ENCODE measurements at regions not wholly inside any gene's neighbourhood (a gene's known extent, or its start where the extent isn't known, plus 50 kb on each side); places are given as distances from the start of the nearest gene placed in this dataset.

DNA sequence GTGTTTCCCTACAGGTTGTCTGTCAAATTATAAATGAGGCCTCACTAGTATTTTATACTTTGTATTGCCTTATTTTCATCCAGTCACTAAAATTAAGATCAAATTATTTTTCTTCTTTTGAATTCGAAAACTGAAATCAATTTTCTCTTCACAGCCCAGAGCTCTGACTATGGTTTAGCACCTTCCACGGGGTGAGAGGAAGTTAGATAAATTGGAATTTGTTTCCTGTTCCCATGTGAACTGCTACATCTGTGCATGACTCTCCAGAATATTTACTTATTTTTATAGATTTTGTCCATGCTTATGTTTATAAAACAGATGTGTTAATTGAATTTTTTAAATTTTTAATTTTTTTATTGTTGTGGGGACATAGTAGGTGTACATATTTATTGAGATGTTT, 656.5 kb downstream of the IRS1 start:
- POLR2A ChIA-PET: no interaction called here

GRCh38 chr2:226142463-226142862, 657.2 kb downstream of the IRS1 start:
- H3K27ac ChIP-seq (ENCODE audit: low read length): no peak overlapping the region
- no peak for DNase-seq (ENCODE audit: low read depth, low spot score)
- no TSS peak for BruUV-seq (replicated peaks)
- no peaks in the 10 kb centered on the region for H3K27me3 ChIP-seq (ENCODE audit: control insufficient read depth, insufficient read depth, low read length)
- intact Hi-C loops (cut with micrococcal nuclease; ENCODE audit: unreplicated experiment) (no loop called here), in situ Hi-C loops (cut with HindIII; ENCODE audit: low pct_unique_long_range_greater_than_20kb, low sequenced_read_pairs) (no loop called here)
- TF ChIP-seq, protein P1, sequence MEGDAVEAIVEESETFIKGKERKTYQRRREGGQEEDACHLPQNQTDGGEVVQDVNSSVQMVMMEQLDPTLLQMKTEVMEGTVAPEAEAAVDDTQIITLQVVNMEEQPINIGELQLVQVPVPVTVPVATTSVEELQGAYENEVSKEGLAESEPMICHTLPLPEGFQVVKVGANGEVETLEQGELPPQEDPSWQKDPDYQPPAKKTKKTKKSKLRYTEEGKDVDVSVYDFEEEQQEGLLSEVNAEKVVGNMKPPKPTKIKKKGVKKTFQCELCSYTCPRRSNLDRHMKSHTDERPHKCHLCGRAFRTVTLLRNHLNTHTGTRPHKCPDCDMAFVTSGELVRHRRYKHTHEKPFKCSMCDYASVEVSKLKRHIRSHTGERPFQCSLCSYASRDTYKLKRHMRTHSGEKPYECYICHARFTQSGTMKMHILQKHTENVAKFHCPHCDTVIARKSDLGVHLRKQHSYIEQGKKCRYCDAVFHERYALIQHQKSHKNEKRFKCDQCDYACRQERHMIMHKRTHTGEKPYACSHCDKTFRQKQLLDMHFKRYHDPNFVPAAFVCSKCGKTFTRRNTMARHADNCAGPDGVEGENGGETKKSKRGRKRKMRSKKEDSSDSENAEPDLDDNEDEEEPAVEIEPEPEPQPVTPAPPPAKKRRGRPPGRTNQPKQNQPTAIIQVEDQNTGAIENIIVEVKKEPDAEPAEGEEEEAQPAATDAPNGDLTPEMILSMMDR (IDR thresholded peaks at IDR 0.05): no peak
- no peak for TF ChIP-seq POLR2AphosphoS5 (IDR thresholded peaks at IDR 0.05; ENCODE audit: low read depth, low read length)
- TF ChIP-seq SIN3A (IDR thresholded peaks at IDR 0.05; ENCODE audit: borderline replicate concordance, insufficient read depth, low read depth, low read length): no peak
- TF ChIP-seq TCF7L2 (IDR thresholded peaks at IDR 0.05; ENCODE audit: low read depth, low read length): no peak
- no peak for TF ChIP-seq REST (IDR thresholded peaks at IDR 0.05; ENCODE audit: insufficient read depth in 1 of 2, low read depth in 2 of 2, low read length in 1 of 2)
- no peaks in the 10 kb centered on the region for H3K4me1 ChIP-seq (ENCODE audit: control insufficient read depth, insufficient read depth, low read length)
- ATAC-seq: no peak
- no peaks in the 10 kb centered on the region for H3K36me3 ChIP-seq (ENCODE audit: control insufficient read depth, insufficient read depth, low read length)
- ChIA-PET POLR2A (no interaction called here), CTCF (no interaction called here)
- no peaks in the 10 kb centered on the region; the same call in 1 of the 2 replicates for H3K9me3 ChIP-seq (ENCODE audit: control insufficient read depth, insufficient read depth, low read depth, low read length)
- no peak overlapping the region for H3K4me3 ChIP-seq (ENCODE audit: low read depth in 2 of 2, low read length in 2 of 2)

More for the DNA sequence above, 656.5 kb downstream of the IRS1 start:
- Histone ChIP-seq H3K4me3 (ENCODE audit: low read depth in 2 of 2, low read length in 2 of 2) (no peak overlapping the region), H3K4me1 (ENCODE audit: control insufficient read depth, insufficient read depth, low read length) (no peaks in the 10 kb centered on the region), H3K27ac (ENCODE audit: low read length) (no peak overlapping the region), H3K27me3 (ENCODE audit: control insufficient read depth, insufficient read depth, low read length) (no peaks in the 10 kb centered on the region), H3K9me3 (ENCODE audit: control insufficient read depth, insufficient read depth, low read depth, low read length) (no peaks in the 10 kb centered on the region; the same call in 1 of the 2 replicates), H3K36me3 (ENCODE audit: control insufficient read depth, insufficient read depth, low read length) (no peaks in the 10 kb centered on the region)
- CTCF ChIA-PET: no interaction called here
- TF ChIP-seq POLR2AphosphoS5 (IDR thresholded peaks at IDR 0.05; ENCODE audit: low read depth, low read length): no peak
- TF ChIP-seq, protein P1 (IDR thresholded peaks at IDR 0.05): no peak
- intact Hi-C loops (cut with micrococcal nuclease; ENCODE audit: unreplicated experiment) (no loop called here), in situ Hi-C loops (cut with HindIII; ENCODE audit: low pct_unique_long_range_greater_than_20kb, low sequenced_read_pairs) (no loop called here)
- ATAC-seq (no peak), DNase-seq (ENCODE audit: low read depth, low spot score) (no peak)
- BruUV-seq (replicated peaks): no TSS peak

GRCh38 chr2:226140594-226140993, 659.0 kb downstream of the IRS1 start:
- no peaks in the 10 kb centered on the region for H3K9me3 ChIP-seq (ENCODE audit: control insufficient read depth, insufficient read depth, low read depth, low read length)
- no peak for TF ChIP-seq TCF7L2 (IDR thresholded peaks at IDR 0.05; ENCODE audit: low read depth, low read length)
- intact Hi-C loops (cut with micrococcal nuclease; ENCODE audit: unreplicated experiment) (no loop called here), in situ Hi-C loops (cut with HindIII; ENCODE audit: low pct_unique_long_range_greater_than_20kb, low sequenced_read_pairs) (no loop called here)
- ChIA-PET CTCF (no interaction called here), POLR2A (no interaction called here)
- H3K27ac ChIP-seq (ENCODE audit: low read length): no peak overlapping the region
- no peak for ATAC-seq
- no peak overlapping the region for H3K4me3 ChIP-seq (ENCODE audit: low read depth in 2 of 2, low read length in 2 of 2)
- no TSS peak for BruUV-seq (replicated peaks)
- no peaks in the 10 kb centered on the region for H3K27me3 ChIP-seq (ENCODE audit: control insufficient read depth, insufficient read depth, low read length)
- no peaks in the 10 kb centered on the region for H3K36me3 ChIP-seq (ENCODE audit: control insufficient read depth, insufficient read depth, low read length)
- DNase-seq (ENCODE audit: low read depth, low spot score): no peak
- no peaks in the 10 kb centered on the region for H3K4me1 ChIP-seq (ENCODE audit: control insufficient read depth, insufficient read depth, low read length)

Data from Panc1 (cell line).